ELR (cell line): ENCODE measurements at regions not wholly inside any gene's neighbourhood (a gene's known extent, or its start where the extent isn't known, plus 50 kb on each side); places are given as distances from the start of the nearest gene placed in this dataset.
A peak's percentile ranks its signal among the peaks of the same experiment; 100 is the strongest.
"Not testable (repeated sequence)": the region's sequence is repeated elsewhere in the genome, so short reads cannot be mapped to it uniquely, and the experiment has no call there.

ENCODE experiments used
- DNase-seq: peaks from one replicate; pipeline ENCODE4 v3.0.0-alpha.2; 2015; ENCODE audit warnings: low read depth

- DNase-seq, result peak; percentile 73
Observed at GRCh38 chr3:128549283-128550112, 56.5 kb upstream of the GATA2 start.

- DNase-seq, result no peak
Observed at GRCh38 chr3:128548426-128549282, 55.7 kb upstream of the GATA2 start.

- DNase-seq, result no peak
Observed at GRCh38 chr3:128548021-128548420, 55.0 kb upstream of the GATA2 start.

GRCh38 chr3:128547368-128547987 lies 54.5 kb upstream of the GATA2 start:
- peak; percentile 65 for DNase-seq

GRCh38 chr3:128546646-128547045 lies 53.6 kb upstream of the GATA2 start:
- DNase-seq, result no peak

GRCh38 chr3:128545120-128545752 lies 52.2 kb upstream of the GATA2 start:
- DNase-seq, result no peak

- no peak for DNase-seq
Observed at GRCh38 chr3:128544190-128544589, 51.2 kb upstream of the GATA2 start.

- not testable (repeated sequence) for DNase-seq
Observed at GRCh38 chr3:128543570-128544174, 50.7 kb upstream of the GATA2 start.
